HG03175 (cell line): ENCODE measurements at regions not wholly inside any gene's neighbourhood (a gene's known extent, or its start where the extent isn't known, plus 50 kb on each side); places are given as distances from the start of the nearest gene placed in this dataset.

ENCODE experiments used
- ATAC-seq: cut with Tn5 transposase; IDR thresholded peaks from one replicate; pipeline ENCODE4 v1.9.1; 2021; ENCODE audit warnings: mild to moderate bottlenecking, moderate library complexity; ENCODE audit not compliant: unreplicated experiment

- ATAC-seq = no peak
Observed at GRCh38 chr3:80252113-80252512, 484.3 kb upstream of the ROBO1 start.

GRCh38 chr3:80247766-80248165 is 480.0 kb upstream of the ROBO1 start:
- ATAC-seq = no peak

GRCh38 chr3:80244390-80244789 is 476.6 kb upstream of the ROBO1 start:
- ATAC-seq = no peak

GRCh38 chr3:80241791-80242190 is 474.0 kb upstream of the ROBO1 start:
- no peak for ATAC-seq

- no peak for ATAC-seq
Observed at GRCh38 chr3:80239301-80239700, 471.5 kb upstream of the ROBO1 start.

- no peak for ATAC-seq
Observed at GRCh38 chr3:80238606-80239005, 470.8 kb upstream of the ROBO1 start.

GRCh38 chr3:80238152-80238551 is 470.4 kb upstream of the ROBO1 start:
- no peak for ATAC-seq

- no peak for ATAC-seq
Observed at GRCh38 chr3:80234706-80235105, 466.9 kb upstream of the ROBO1 start.

- no peak for ATAC-seq
Observed at GRCh38 chr3:80233576-80233975, 465.8 kb upstream of the ROBO1 start.

- ATAC-seq = no peak
Observed at GRCh38 chr3:80232760-80233159, 465.0 kb upstream of the ROBO1 start.

- no peak for ATAC-seq
Observed at GRCh38 chr3:80230962-80231361, 463.2 kb upstream of the ROBO1 start.

GRCh38 chr3:80227216-80227615 is 459.4 kb upstream of the ROBO1 start:
- ATAC-seq = no peak

- no peak for ATAC-seq
Observed at GRCh38 chr3:80215191-80215590, 447.4 kb upstream of the ROBO1 start.

- no peak for ATAC-seq
Observed at GRCh38 chr3:80213086-80213485, 445.3 kb upstream of the ROBO1 start.

- ATAC-seq = no peak
Observed at GRCh38 chr3:80192936-80193335, 425.1 kb upstream of the ROBO1 start.

- no peak for ATAC-seq
Observed at GRCh38 chr3:80190051-80190450, 422.3 kb upstream of the ROBO1 start.

GRCh38 chr3:80187981-80188380 is 420.2 kb upstream of the ROBO1 start:
- no peak for ATAC-seq

- ATAC-seq = no peak
Observed at GRCh38 chr3:80159990-80160506, 392.2 kb upstream of the ROBO1 start.

- no peak for ATAC-seq
Observed at GRCh38 chr3:80158332-80158731, 390.5 kb upstream of the ROBO1 start.

- no peak for ATAC-seq
Observed at GRCh38 chr3:80157546-80157945, 389.7 kb upstream of the ROBO1 start.

GRCh38 chr3:80152692-80153091 is 384.9 kb upstream of the ROBO1 start:
- ATAC-seq = no peak

- no peak for ATAC-seq
Observed at GRCh38 chr3:80142714-80143113, 374.9 kb upstream of the ROBO1 start.

GRCh38 chr3:80141557-80141956 is 373.8 kb upstream of the ROBO1 start:
- no peak for ATAC-seq

GRCh38 chr3:80116281-80116680 is 348.5 kb upstream of the ROBO1 start:
- no peak for ATAC-seq
